DND-41 (cell line): ENCODE measurements at regions not wholly inside any gene's neighbourhood (a gene's known extent, or its start where the extent isn't known, plus 50 kb on each side); places are given as distances from the start of the nearest gene placed in this dataset.

ENCODE experiments used
- ATAC-seq: fragments of 200-7000 bp; cut with Tn5 transposase; 3 replicates; pipeline ENCODE4 v1.9.1; 2021; ENCODE audit warnings: low read depth; ENCODE audit not compliant: insufficient read depth
- DNase-seq: peaks from one replicate; pipeline ENCODE4 v3.0.0-alpha.2; 2020
- H2AFZ ChIP-seq: 2 replicates; pipeline ENCODE4 v1.6.0; 2012; ENCODE audit warnings: low read depth, low read length
- H3K27ac ChIP-seq: 2 replicates; pipeline ENCODE4 v1.5.1; 2012; ENCODE audit warnings: low read length, inconsistent platforms
- H3K27me3 ChIP-seq: fragments of 200-600 bp; sonication (generic); 2 replicates; pipeline ENCODE4 v1.6.0; 2012; ENCODE audit warnings: low read length, mild to moderate bottlenecking, inconsistent platforms; ENCODE audit not compliant: insufficient read depth, poor library complexity
- H3K36me3 ChIP-seq: 2 replicates; pipeline ENCODE4 v1.5.1; 2012; ENCODE audit warnings: low read length, inconsistent platforms; ENCODE audit not compliant: insufficient read depth
- H3K4me1 ChIP-seq: 2 replicates; pipeline ENCODE4 v1.5.1; 2012; ENCODE audit warnings: mild to moderate bottlenecking, low read length; ENCODE audit not compliant: insufficient read depth
- H3K4me2 ChIP-seq: 2 replicates; pipeline ENCODE4 v1.6.0; 2012; ENCODE audit warnings: mild to moderate bottlenecking, moderate library complexity, low read length, inconsistent platforms; ENCODE audit not compliant: insufficient read depth
- H3K4me3 ChIP-seq, 2 experiments: fragments of 200-600 bp in 1 of 2; shearing (Covaris generic) in 1 of 2; 2 replicates each; pipeline ENCODE4 v1.5.1; 2012 to 2016; ENCODE audit warnings: inconsistent platforms in 2 of 2, low read length in 2 of 2, mild to moderate bottlenecking in 2 of 2, low read depth in 1 of 2, moderate library complexity in 1 of 2
- H3K79me2 ChIP-seq: 2 replicates; pipeline ENCODE4 v1.6.0; 2012; ENCODE audit warnings: low read length, inconsistent platforms; ENCODE audit not compliant: insufficient read depth
- H3K9ac ChIP-seq: 2 replicates; pipeline ENCODE4 v1.6.0; 2012; ENCODE audit warnings: low read depth, mild to moderate bottlenecking, inconsistent platforms, low read length, moderate library complexity
- H3K9me3 ChIP-seq: 2 replicates; pipeline ENCODE4 v1.5.1; 2012; ENCODE audit warnings: low read length, moderate library complexity, mild to moderate bottlenecking, inconsistent platforms; ENCODE audit not compliant: insufficient read depth, severe bottlenecking
- H4K20me1 ChIP-seq: 2 replicates; pipeline ENCODE4 v1.6.0; 2012; ENCODE audit warnings: low read length; ENCODE audit not compliant: insufficient read depth
- CTCF ChIP-seq: IDR thresholded peaks from 2 replicates; pipeline ENCODE4 v1.5.1; 2012; ENCODE audit warnings: borderline replicate concordance, low read length, moderate library complexity, mild to moderate bottlenecking; ENCODE audit not compliant: poor library complexity, severe bottlenecking; ENCODE audit errors: extremely low read depth
- EZH2 ChIP-seq: IDR thresholded peaks from 3 replicates; pipeline ENCODE4 v1.6.1; 2012; ENCODE audit warnings: borderline replicate concordance, low read depth, mild to moderate bottlenecking, moderate library complexity, low read length, inconsistent platforms; ENCODE audit not compliant: severe bottlenecking

- Histone ChIP-seq H2AFZ (no peak overlapping the region), H3K4me1 (no peaks in the 10 kb centered on the region), H3K4me2 (no peak overlapping the region), H3K79me2 (no peaks in the 10 kb centered on the region), H3K27me3 (no peaks in the 10 kb centered on the region), H4K20me1 (no peaks in the 10 kb centered on the region), H3K4me3 (no peak overlapping the region), H3K9me3 (no peaks in the 10 kb centered on the region), H3K36me3 (no peaks in the 10 kb centered on the region), H3K9ac (no peak overlapping the region), H3K27ac (no peak overlapping the region)
- TF ChIP-seq EZH2 (no peak), CTCF (no peak)
- no peak for ATAC-seq
- no peak for DNase-seq
Measured at GRCh38 chr2:20560891-20561636, 89.8 kb downstream of the HS1BP3 start.

DNA sequence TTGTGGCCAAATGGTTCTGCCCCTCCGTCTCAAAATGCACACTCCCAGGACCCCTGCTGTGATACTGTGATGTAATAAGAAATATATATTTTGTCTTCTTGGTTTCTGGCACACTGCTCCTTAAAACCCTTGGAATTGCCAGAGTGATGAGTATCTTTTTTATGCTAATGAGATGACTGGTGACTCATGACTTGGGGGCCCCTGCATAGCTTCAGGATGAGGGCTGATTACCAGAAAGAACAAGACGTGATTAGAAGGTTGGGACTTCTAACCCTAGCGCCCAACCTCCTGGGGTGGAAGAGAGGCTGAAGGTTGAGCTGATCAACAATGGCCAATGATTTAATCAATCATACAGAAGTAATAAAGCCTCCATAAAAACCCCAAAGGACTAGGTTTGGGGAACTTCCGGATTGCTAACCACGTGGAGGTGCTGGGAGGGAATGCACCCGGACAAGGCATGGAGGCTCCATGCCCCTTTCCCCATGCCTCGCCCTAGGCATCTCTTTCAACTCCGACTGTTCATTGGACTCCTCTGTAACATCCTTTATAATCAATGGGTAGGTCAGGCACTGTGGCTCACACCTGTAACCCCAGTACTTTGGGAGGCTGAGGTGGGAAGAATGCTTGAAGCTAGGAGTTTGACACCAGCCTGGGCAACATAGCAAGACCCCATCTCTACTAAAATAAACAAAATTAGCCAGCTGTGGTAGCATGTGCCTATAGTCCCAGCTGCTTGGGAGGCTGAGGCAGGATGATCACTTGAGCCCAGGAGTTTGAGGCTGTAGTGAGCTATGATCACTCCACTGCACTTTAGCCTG lies 89.1 kb downstream of the HS1BP3 start:
- Histone ChIP-seq H3K36me3 (no peaks in the 10 kb centered on the region), H3K27me3 (no peaks in the 10 kb centered on the region), H2AFZ (no peak overlapping the region), H3K9ac (no peak overlapping the region), H3K27ac (no peak overlapping the region), H4K20me1 (no peaks in the 10 kb centered on the region), H3K4me2 (no peak overlapping the region), H3K79me2 (no peaks in the 10 kb centered on the region), H3K9me3 (no peaks in the 10 kb centered on the region), H3K4me3 (no peak overlapping the region), H3K4me1 (no peaks in the 10 kb centered on the region)
- ATAC-seq (no peak), DNase-seq (no peak)
- TF ChIP-seq EZH2 (no peak), CTCF (no peak)

DNA sequence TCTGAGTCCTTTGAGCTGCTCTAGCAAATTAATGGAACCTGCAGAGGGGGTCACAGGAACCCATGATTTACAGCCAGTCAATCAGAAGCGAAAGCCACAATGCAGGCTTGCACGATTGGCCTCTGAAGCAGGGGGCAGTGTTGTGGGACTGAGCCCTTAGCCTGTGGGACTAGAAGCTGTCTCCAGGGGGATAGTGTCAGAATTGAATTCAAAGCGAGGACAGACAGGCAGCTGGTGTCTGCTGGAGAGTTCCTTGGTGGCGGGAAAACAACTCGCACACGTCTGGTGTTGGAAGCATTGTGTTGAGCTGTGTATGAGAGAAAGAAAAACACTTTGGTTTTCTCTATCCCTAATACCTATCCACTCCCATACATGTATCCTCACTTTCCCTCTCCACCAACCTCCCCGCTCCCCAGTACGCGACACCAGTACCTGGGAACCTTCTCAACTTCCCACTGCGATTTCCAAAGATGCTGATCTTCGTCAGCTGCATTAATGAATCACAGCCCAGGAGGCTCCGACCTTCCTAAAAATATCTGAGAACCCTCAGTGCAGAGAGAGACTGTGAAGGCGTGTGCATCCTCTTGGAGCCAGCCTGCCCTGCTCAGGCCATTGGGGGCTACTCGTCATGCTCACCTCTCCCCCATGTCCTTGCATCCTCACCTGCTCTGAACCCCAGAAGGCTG lies 88.2 kb downstream of the HS1BP3 start:
- H3K36me3 ChIP-seq: no peaks in the 10 kb centered on the region
- no peaks in the 10 kb centered on the region for H3K27me3 ChIP-seq
- no peak for TF ChIP-seq CTCF
- TF ChIP-seq EZH2: no peak
- H3K27ac ChIP-seq: no peak overlapping the region
- H3K79me2 ChIP-seq: no peaks in the 10 kb centered on the region
- H3K9me3 ChIP-seq: no peaks in the 10 kb centered on the region
- no peak for DNase-seq
- no peak for ATAC-seq
- no peaks in the 10 kb centered on the region for H3K4me1 ChIP-seq
- H2AFZ ChIP-seq: no peak overlapping the region
- H3K4me2 ChIP-seq: no peak overlapping the region
- H3K9ac ChIP-seq: no peak overlapping the region
- no peaks in the 10 kb centered on the region for H4K20me1 ChIP-seq
- no peak overlapping the region for H3K4me3 ChIP-seq
